NCI-H1436 treated with DMSO at 0.1 percent for 48 hours (cell line): ENCODE measurements at regions not wholly inside any gene's neighbourhood (a gene's known extent, or its start where the extent isn't known, plus 50 kb on each side); places are given as distances from the start of the nearest gene placed in this dataset.
A peak's percentile ranks its signal among the peaks of the same experiment; 100 is the strongest.
"Not testable (repeated sequence)": the region's sequence is repeated elsewhere in the genome, so short reads cannot be mapped to it uniquely, and the experiment has no call there.

Source experiments
- DNase-seq: peaks from one replicate; lab custom pipeline; 2025; lab: John Stamatoyannopoulos, UW

DNA sequence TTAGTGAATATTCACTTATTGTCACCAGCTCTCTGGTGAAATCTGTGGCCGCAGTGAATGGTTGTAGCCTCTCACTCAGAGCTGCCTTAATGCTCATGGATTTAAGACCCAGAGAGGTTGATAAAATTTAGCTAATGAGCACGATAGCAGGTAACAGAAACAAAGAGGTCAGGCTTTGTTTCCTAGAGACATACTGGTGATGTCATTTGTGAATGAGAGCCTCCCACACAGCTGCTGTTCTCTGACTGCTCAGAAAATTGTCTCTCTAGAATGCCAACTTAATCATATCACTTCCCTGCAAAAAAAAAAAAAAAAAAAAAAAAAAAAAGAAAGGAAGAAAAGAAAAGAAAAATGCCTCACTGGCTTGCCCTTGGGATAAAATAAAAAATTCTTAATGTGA, 411.7 kb upstream of the MYT1L start:
- peak; percentile 51 for DNase-seq

DNA sequence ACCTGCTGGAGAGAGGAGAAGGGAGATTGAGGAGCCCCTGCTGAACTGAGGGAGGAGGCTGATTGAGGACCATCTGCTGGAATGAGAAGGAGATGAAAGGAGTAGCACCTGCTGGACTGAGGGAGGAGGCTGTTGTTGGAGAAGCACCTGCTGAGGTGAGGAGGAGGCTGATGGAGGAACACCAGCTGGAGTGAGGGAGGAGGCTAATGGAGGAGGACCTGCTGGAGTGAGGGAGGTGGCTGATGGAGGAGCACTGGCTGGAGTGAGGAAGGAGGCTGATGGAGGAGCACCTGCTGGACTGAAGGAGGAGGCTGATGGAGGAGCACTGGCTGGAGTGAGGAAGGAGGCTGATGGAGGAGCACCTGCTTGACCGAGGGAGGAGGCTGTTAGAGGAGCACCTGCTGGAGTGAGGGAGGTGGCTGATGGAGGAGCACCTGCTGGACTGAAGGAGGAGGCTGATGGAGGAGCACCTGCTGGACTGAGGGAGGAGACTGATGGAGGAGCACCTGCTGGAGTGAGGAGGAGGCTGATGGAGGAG, 409.2 kb upstream of the MYT1L start:
- DNase-seq: no peak

DNA sequence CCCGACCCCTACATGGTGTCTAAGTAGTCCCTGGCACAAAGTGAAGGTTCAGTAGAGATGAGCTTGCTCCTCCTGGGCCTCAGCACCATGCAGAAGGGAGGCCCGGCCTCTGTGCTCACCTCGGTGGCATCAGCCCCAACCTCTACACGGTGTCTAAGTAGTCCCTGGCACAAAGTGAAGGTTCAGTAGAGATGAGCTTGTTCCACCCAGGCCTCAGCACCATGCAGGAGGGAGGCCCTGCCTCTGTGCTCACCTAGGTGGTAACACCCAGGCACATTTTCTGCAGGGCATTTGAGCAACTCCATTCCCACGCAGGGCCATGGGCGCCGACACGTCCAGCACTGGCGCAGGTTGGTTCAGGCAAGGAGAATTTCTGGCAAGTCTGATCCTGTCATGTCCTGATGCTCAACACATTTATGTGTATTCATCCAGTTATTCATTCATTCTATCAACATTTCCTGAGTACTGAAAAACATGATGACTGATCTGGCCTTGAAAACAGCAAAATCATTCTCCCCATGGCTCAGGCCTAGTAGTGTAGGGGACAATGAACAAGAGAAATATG, 408.2 kb upstream of the MYT1L start:
- DNase-seq: no peak

DNA sequence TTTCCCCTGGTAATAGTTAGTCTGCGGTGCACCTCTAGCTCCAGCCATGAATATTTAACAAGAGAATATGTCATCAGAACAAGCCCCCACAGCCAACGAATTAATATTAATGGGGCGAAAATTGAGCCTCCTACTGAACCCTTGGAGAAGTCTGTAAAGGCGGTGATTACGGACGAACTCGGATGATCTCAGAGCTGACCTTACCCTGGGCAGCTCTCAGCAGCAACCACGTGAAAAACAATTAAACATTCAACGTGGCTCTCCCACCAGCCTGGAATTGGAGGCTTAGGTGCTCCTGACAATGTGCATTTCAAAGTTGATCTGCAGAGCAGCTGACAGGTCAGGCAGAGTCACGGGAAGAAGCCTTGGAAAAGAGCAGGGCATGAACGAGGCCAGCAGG, 407.6 kb upstream of the MYT1L start:
- DNase-seq: no peak

DNA sequence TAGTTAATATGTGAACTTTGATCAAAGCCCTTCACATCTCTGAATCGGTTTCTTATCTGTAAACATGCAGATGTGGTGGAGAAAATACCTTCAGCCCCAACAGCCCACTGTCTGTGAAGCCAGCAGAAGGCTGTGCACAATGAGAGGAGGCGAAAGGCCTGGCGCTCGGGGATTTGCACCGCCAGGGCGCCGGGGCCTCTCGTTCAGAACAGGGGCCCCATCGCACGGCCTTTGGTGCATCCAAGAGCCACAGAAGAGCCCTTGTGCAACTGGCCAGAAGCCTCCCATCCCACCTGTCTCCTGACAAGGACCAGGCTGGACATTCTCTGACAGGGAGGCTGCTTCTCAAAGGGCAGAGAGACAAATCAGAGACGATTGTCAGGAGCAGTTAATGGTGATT, 407.2 kb upstream of the MYT1L start:
- DNase-seq: no peak

DNA sequence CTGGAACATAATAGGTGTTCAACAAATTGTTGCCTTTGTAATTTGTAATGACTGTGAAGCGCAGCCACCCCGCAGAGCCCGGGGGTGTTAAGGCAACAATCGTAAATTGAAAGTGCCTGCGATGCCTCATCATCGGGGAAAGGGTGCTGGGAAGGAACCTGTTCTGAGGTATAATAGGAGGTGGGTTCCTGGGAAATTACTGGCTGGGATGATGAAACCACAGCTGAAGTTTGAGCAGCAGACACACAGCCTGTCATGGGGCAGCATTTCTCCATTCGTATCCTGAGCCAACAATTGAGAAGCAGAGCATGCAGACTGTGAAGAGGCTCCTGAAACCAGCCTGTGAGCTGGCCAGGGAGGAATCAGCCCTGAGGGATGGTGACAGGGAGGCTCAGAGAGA, 404.0 kb upstream of the MYT1L start:
- no peak for DNase-seq

DNA sequence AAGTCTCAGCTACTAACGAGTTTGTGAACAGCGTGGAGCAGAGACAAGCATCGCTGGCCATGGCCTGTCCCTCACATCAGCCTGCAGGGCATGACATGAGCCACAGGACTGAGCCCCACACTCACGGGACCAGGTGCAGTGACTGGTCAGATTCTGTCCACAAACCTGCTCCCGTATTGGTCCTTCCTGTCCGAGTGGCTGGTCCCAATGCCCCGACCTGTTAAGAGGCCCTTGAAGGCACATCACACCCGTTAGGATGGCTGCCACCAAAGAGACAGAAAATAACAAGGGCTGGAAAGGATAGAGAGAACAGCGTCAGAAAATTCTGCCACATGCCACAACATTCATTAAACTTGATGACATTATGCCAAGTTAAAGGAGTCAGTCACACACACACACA, 403.2 kb upstream of the MYT1L start:
- no peak for DNase-seq

DNA sequence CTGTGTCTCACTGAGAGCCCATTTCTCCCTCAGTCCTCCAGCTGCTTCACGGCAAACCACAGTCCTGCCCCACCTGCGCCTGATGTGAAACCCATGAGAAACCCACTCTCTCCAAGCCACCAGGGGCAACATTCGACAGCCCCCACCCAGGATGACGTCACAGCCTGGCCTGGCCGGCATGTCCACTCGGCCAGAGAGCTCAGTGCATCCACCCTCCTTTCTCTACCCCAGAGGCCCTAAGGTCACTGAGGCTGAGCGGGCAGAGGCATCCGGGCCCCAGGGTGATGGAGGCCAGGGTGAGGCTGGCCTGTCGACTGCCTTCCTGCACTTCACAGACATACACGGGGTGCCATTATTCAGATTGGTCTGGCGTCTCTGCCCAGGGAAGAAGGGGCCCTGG, 402.7 kb upstream of the MYT1L start:
- no peak for DNase-seq

DNA sequence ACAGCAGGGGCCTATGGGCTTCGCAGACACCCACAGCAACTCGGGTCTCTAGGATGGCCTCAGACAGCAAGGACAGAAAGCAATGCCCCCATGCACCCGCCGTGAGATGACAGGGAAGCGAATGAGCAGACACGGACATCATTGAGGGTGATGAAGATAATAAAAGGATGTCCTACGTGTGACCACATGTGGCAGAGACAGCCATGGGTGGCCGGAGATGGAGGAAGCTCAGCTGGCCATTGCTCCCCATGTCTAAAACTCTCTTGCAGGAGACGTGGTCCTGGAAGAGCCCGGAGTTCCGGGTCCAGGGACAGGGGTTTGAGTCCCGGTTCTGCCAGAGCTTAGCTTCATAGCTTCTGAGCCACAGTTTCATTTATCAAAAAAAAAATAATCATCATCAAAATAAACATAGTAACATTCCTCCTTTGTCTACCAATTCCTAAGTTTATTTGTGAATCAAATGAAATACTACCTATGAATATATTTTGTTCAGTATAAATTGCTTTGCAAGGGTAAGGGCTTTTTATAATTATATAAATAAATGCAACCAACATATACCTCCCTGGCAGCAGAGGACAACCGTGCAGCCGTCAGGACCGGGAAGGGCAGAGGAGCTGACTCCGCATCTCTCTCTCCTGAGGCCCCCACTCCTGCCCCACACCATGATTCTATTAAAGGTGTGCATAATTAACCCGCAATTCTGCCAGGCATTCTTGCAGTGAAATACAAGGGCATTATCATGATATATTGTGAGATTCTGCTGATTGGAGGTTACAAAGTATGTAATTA, 401.4 kb upstream of the MYT1L start:
- no peak for DNase-seq

DNA sequence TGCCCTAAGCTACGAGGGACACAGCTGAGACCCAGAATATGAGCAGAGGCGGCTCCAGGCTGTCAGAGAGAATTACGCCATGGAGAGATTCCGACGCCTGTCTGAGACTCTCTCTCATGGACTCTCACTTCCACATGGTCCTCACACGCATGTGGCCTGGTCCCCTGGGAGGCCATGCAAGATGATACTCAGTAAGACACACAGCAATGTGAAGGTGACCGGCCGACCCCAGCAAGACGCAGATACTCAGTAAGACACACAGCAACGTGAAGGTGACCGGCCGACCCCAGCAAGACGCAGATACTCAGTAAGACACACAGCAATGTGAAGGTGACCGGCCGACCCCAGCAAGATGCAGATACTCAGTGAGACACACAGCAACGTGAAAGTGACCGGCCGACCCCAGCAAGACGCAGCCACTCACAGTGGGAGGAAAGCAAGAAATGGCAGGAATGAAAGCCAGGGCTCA, 400.8 kb upstream of the MYT1L start:
- DNase-seq: no peak

DNA sequence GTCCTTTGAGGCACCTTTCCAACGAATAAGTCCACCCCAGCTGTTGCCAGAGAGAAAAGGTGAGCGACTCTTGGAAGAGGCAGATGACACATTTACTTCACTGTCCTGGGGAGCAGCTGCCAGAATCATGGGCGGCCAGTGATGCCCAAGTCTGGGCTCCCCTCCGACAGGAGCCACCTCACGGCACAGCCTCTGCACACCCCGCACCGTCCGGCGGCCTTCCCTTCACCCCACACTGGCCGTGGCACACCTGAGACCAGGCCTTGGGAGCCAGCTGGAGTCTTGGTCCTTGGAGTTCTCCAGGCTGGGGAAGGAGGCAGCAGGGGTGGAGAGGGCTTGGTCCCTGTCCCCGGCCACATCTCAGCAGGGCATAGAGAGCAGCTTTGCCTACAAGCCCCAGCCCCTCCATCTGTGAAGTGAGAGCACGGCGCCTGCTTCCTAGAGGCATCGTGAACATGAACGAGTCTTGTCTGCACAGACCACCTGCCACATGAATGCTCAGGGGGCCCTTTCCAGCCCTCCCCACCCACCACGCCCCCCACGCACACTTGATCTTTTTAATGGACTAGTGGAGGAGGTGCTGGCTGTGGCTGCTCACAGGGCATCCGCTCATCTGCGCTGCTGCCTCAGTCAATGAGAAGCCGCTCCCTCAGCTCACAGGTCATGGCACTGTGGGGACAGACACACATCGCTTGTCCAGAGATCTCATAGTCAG, 400.2 kb upstream of the MYT1L start:
- DNase-seq: no peak

DNA sequence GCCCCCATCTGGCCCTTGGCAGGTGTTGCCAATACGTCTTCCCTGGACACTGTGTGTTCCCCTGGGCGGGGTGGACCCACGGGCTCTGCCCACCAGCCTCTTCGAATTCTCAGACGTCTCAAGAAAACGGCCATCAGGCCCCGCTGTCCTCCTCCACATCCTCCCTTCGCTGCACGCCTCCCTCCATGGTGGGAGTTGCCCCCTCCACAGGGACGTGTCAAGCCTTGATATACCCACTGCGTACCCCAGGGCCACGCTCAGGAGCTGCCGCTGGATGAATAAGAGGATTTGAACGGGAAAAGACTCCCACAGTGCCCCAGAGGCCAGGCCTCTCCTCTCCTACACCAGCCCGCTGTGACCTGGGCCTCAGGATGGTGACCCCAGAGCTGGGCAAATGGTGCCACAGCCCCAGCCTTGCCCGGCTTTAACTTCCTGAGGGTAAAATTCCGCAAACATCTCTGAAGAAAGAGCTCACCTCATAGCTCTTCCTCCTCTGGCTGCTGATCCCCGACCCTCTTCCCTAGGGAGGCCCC, 399.3 kb upstream of the MYT1L start:
- no peak for DNase-seq

DNA sequence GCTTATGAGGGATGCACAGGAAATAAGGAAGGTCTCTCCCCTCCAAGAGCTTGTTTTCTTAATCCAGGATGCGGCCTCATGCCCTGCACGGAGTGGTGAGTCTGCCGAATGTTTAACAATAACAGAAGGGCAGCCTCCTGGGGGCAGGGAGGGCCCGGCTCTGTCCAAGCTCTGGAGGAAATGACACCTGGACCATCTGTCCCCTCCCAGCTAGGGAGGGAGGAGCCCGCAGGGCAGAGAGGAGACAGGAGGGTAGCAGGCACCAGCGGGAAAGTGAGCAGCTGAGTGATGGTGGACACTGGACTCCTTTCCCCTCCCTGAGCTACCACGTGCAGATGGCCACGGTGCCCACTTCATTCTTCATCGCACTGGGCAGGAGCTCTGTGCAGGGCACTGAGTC, 398.2 kb upstream of the MYT1L start:
- no peak for DNase-seq

DNA sequence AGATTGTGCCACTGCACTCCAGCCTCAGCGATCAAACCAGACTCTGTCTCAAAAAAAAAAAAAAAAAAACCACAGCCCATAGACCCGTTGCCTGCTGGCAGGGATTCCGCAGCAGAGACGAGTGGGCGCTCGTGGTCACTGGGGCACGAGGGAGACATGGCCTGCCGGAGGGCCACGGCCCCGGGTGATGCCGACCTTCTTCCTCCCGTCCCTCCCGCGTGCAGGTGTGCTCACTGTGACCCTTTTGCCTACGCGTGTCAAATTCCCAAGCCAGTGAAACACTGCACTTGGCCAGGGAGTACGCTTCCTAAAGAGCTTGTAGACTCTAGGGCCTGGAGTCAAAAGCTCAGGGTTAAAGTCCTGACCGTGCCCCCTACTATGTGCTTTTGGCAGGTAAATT, 397.6 kb upstream of the MYT1L start:
- DNase-seq: no peak

DNA sequence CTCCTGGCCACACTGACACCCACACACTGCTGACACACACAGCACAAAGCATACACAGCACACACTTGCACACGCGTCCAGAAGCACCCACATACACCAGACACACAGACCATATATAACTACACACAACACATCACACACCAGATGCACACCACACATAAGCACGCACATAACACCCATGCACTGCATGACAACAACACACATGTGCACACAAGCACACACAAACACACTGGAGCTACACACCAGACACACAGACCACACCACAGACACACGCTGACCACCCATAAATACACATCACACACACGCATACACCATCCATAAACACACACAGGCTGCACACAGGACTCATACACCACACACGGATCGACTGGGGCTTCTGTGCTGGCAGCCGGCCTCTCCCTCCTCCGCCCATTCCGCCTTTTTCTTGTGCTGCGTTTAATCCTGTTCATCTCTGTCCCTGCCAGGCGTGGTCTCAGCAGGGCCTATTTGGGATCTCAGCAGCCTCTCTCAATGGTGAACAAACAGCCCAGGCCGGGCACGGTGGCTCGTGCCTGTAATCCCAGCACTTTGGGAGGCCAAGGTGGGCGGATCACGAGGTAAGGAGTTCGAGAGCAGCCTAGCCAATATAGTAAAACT, 396.9 kb upstream of the MYT1L start:
- no peak for DNase-seq

DNA sequence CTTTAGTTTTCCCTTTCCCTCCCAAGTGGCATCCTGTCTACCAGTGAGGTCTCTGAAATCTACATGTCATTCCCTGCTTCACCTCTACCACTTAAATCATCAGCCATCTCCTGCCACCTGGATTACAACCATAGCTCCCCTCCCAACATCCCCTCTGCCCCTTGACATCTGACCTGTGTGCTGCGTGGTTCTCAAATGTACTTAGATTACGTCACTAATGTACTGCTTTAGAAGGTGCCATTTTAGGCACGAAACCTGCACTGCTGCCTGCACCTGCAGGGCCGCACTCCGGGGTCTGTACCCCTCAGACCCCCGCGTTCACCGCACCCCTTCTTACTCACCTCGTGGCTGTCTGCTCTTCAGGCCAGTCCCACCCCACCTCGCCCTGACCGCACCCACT, 395.1 kb upstream of the MYT1L start:
- no peak for DNase-seq

DNA sequence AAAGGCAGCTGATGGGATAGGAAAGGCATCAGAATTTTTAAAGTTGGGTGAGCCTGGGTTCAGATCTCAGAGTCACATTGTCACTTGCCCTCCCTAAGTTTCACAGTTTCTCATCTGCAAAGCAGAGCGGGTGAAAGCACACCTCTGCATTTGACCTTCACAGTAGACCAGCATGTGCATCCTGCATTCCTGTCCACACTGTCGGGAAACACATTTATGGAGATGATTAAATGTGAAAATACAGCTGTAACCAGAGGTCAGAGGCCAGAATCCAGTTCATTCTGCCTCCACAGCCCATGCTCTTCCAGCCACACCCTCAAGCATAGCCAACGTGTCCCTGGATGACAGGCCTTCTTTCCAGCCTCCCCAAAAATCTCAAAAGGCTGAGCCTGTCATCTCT, 392.0 kb upstream of the MYT1L start:
- DNase-seq: no peak

DNA sequence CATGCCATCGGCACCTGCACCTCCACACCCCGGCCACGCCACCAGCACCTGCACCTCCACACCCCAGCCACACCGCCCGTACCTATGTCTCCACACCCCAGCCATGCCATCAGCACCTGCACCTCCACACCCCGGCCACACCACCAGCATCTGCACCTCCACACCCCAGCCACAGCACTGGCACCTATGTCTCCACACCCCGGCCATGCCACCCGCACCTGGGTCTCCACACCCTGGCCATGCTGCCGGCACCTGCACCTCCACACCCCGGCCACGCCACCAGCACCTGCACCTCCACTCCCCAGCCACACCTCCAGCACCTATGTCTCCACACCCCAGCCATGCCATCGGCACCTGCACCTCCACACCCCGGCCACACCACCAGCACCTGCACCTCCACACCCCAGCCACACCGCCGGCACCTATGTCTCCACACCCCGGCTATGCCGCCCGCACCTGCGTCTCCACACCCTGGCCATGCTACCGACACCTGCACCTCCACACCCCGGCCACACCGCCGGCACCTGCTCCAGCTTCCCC, 390.3 kb upstream of the MYT1L start:
- no peak for DNase-seq

DNA sequence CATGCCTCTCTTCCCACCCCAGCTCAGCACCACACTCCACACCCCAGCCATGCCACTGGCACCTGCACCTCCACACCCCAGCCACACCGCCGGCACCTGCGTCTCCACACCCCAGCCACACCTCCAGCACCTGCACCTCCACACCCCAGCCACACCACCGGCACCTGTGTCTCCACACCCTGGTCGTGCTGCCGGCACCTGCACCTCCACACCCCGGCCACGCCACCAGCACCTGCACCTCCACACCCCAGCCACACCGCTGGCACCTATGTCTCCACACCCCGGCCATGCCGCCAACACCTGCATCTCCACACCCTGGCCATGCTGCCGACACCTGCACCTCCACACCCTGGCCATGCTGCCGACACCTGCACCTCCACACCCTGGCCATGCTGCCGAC, 389.7 kb upstream of the MYT1L start:
- DNase-seq: not testable (repeated sequence)

DNA sequence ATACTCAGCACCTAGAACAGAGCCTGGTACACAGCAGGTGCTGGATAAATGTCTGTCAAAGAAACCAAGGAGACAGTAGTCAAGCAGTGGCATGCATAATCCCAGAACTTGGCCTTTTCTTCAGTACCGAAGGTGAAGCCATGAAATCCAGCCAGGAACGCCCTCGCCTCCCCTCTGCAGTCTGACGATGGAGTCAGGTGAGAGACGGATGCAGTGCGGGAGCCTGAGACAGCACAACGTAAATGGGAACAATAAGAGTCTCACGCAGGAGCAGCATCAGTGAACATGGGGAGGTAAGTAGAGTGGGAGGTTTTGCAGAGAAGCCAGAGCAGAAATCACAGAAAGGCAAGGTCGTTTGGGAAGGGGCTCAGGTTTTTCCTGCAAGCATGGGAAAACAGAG, 389.3 kb upstream of the MYT1L start:
- no peak for DNase-seq

DNA sequence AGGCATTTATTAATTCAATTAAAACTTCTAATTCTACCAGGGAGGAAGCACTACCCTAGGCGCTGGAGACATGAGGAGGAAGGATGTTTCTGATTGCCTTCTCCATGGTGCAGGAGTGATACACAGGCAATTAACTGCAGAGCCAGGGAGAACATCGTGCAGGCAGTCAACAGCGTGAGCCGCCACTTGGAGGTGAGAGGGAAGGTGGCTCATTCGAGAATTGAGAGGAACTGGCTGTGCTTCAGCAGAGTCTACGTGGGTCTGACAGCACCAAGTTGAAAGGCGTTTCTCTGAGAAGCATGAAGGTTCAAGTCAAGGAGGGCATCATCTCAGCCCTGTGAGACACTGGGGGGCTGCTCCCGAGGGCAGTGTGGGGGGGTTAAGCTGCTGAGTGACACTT, 388.7 kb upstream of the MYT1L start:
- no peak for DNase-seq

DNA sequence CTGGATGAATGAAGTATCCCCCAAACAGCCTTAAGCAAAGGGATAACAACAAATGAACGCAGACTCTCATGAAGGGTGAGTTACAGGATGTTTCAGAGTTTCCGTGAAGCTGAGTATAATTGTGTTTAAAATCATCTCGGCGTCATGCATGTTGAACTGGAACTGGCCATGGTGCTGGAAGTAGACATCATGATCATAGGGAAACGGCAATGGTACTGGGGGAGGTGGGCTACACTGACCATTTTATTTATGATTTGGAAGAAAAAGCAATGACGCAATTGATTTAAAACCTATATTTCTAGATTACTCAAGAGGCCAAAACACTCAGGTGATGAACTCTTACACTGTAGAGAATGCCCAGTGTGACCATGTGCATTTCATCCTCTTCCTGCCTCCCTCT, 387.9 kb upstream of the MYT1L start:
- DNase-seq: no peak
